ENCODE measurements at regions not wholly inside any gene's neighbourhood (a gene's known extent, or its start where the extent isn't known, plus 50 kb on each side); places are given as distances from the start of the nearest gene placed in this dataset.

- H3K27ac ChIP-seq (ENCODE audit: low read depth, low read length, poor library complexity, severe bottlenecking) = no peak overlapping the region
- BruUV-seq (replicated peaks) = no TSS peak
- CTCF ChIA-PET = no interaction called here
- DNase-seq (ENCODE audit: low spot score) = no peak
- TF ChIP-seq EZH2 (IDR thresholded peaks at IDR 0.05; ENCODE audit: borderline replicate concordance, low read depth, low read length, poor library complexity, severe bottlenecking) = no peak
- TF ChIP-seq CTCF (conservative IDR thresholded peaks at IDR 0.05; ENCODE audit: low read depth, low read length) = no peak
- H3K27me3 ChIP-seq (replicated peaks; ENCODE audit: insufficient read depth, low read depth, low read length, poor library complexity) = peaks cover 19% of the 10 kb centered on the region
- no peaks in the 10 kb centered on the region for H3K4me1 ChIP-seq (ENCODE audit: insufficient read depth, low read length, poor library complexity, severe bottlenecking)
- no peaks in the 10 kb centered on the region for H3K9me3 ChIP-seq (ENCODE audit: low read depth, low read length, poor library complexity, severe bottlenecking)
- intact Hi-C loops (cut with micrococcal nuclease; ENCODE audit: unreplicated experiment) = no loop called here
- H3K4me3 ChIP-seq (ENCODE audit: low read depth, low read length, poor library complexity, severe bottlenecking) = no peak overlapping the region
- no peaks in the 10 kb centered on the region for H3K36me3 ChIP-seq (ENCODE audit: insufficient read depth, low read length, poor library complexity, severe bottlenecking)
- POLR2A ChIA-PET (ENCODE audit: low non-redundant PET) = no interaction called here
Observed at GRCh38 chr18:22517356-22517755, 99.6 kb upstream of the CTAGE1 start.

DNA sequence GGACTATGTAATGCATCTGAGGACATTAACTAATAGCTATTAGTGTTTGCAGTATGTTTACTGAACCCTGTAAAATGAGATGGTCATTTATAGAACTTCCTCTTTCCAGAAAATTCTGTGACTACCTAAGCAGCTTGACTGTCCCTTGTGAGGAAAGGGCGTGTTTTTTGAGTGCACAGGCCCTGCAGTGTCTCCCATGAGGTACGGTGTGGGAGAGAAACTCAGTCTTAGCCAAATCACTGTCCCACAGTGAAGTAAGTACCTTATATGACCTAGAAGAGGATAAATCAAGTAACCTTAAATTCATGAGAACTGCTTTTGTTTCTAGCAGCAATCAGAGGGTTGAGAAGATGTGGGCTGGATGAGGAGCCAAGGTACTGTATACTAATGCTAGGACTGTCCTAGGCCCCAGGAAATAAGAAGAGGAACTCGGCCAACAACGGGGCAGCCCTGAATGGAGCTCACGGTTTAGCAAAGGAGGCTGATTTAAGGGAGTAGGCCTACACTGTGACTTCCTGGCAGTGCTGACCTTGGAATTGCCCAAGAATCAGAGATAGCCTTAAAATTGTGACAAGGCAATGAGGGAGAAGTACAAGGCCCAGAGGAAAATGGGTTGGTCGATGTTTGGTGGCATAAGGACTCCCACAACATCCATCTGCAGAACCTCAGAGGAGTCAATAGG lies 103.5 kb upstream of the CTAGE1 start:
- no TSS peak for BruUV-seq (replicated peaks)
- intact Hi-C loops (cut with micrococcal nuclease; ENCODE audit: unreplicated experiment) = no loop called here
- Histone ChIP-seq H3K4me3 (ENCODE audit: low read depth, low read length, poor library complexity, severe bottlenecking) (no peak overlapping the region), H3K4me1 (ENCODE audit: insufficient read depth, low read length, poor library complexity, severe bottlenecking) (no peaks in the 10 kb centered on the region), H3K36me3 (ENCODE audit: insufficient read depth, low read length, poor library complexity, severe bottlenecking) (no peaks in the 10 kb centered on the region), H3K27me3 (replicated peaks; ENCODE audit: insufficient read depth, low read depth, low read length, poor library complexity) (peaks cover 52% of the 10 kb centered on the region), H3K9me3 (ENCODE audit: low read depth, low read length, poor library complexity, severe bottlenecking) (no peaks in the 10 kb centered on the region), H3K27ac (ENCODE audit: low read depth, low read length, poor library complexity, severe bottlenecking) (no peak overlapping the region)
- CTCF ChIA-PET = no interaction called here
- POLR2A ChIA-PET (ENCODE audit: low non-redundant PET) = no interaction called here
- DNase-seq (ENCODE audit: low spot score) = no peak
- no peak for TF ChIP-seq EZH2 (IDR thresholded peaks at IDR 0.05; ENCODE audit: borderline replicate concordance, low read depth, low read length, poor library complexity, severe bottlenecking)
- no peak for TF ChIP-seq CTCF (conservative IDR thresholded peaks at IDR 0.05; ENCODE audit: low read depth, low read length)

DNA sequence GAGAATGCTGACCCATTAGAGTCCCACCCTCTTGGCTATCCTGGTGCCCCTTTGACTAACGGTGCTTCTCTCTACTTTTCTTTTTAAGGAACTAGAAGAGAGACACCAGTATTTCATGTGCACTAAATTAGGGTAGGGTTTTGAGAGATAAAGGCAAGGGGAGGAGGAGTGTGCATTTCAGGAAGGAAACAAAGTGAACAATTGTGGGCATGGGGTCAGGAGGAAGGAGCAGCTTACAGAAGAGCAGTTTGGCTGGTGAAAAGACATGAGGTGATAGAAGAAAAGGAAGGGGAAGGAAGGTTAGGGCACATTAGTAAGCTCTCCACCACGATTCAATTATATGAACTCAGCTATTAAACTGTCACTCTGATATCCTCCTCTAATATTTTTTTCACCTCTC lies 105.8 kb upstream of the CTAGE1 start:
- intact Hi-C loops (cut with micrococcal nuclease; ENCODE audit: unreplicated experiment) = no loop called here
- ChIA-PET POLR2A (ENCODE audit: low non-redundant PET) (no interaction called here), CTCF (no interaction called here)
- no peaks in the 10 kb centered on the region for H3K36me3 ChIP-seq (ENCODE audit: insufficient read depth, low read length, poor library complexity, severe bottlenecking)
- no TSS peak for BruUV-seq (replicated peaks)
- no peak for DNase-seq (ENCODE audit: low spot score)
- H3K9me3 ChIP-seq (ENCODE audit: low read depth, low read length, poor library complexity, severe bottlenecking) = no peaks in the 10 kb centered on the region
- H3K4me3 ChIP-seq (ENCODE audit: low read depth, low read length, poor library complexity, severe bottlenecking) = no peak overlapping the region
- H3K4me1 ChIP-seq (ENCODE audit: insufficient read depth, low read length, poor library complexity, severe bottlenecking) = no peaks in the 10 kb centered on the region
- H3K27me3 ChIP-seq (replicated peaks; ENCODE audit: insufficient read depth, low read depth, low read length, poor library complexity) = peaks cover 46% of the 10 kb centered on the region
- H3K27ac ChIP-seq (ENCODE audit: low read depth, low read length, poor library complexity, severe bottlenecking) = no peak overlapping the region
- TF ChIP-seq EZH2 (IDR thresholded peaks at IDR 0.05; ENCODE audit: borderline replicate concordance, low read depth, low read length, poor library complexity, severe bottlenecking) (no peak), CTCF (conservative IDR thresholded peaks at IDR 0.05; ENCODE audit: low read depth, low read length) (no peak)
